ENCODE measurements at regions not wholly inside any gene's neighbourhood (a gene's known extent, or its start where the extent isn't known, plus 50 kb on each side); places are given as distances from the start of the nearest gene placed in this dataset.
"Not testable (repeated sequence)": the region's sequence is repeated elsewhere in the genome, so short reads cannot be mapped to it uniquely, and the experiment has no call there.

DNA sequence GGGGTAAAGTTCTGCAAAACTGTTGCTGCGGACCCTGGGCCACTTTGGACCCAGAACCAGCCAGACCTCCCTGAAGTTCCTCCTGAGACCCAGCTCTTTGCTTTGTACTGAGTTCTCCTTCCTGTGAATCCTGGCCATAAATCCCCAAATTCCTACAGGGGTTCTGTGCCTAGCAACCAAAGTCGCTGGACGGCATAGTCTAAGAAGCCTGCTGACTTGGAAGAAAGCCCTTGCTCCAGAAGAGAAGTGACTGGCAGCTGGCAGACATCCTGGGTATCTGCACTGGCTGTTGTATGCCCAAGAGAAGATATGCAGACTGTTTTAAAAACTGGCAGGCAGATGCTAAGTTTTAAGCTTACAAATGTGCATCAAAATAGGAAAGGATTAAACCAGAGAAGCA lies 99.9 kb upstream of the SLC24A4 start:
- Histone ChIP-seq H3K9me3 (replicated peaks) (no peaks in the 10 kb centered on the region), H3K27ac (replicated peaks) (no peak overlapping the region), H3K4me1 (peaks cover 3% of the 10 kb centered on the region), H3K36me3 (no peaks in the 10 kb centered on the region), H3K4me3 (no peak overlapping the region), H3K27me3 (ENCODE audit: low read depth) (no peaks in the 10 kb centered on the region)
- peak; percentile 36 for DNase-seq
- intact Hi-C loops (cut with micrococcal nuclease): no loop called here
- TF ChIP-seq, protein P1, sequence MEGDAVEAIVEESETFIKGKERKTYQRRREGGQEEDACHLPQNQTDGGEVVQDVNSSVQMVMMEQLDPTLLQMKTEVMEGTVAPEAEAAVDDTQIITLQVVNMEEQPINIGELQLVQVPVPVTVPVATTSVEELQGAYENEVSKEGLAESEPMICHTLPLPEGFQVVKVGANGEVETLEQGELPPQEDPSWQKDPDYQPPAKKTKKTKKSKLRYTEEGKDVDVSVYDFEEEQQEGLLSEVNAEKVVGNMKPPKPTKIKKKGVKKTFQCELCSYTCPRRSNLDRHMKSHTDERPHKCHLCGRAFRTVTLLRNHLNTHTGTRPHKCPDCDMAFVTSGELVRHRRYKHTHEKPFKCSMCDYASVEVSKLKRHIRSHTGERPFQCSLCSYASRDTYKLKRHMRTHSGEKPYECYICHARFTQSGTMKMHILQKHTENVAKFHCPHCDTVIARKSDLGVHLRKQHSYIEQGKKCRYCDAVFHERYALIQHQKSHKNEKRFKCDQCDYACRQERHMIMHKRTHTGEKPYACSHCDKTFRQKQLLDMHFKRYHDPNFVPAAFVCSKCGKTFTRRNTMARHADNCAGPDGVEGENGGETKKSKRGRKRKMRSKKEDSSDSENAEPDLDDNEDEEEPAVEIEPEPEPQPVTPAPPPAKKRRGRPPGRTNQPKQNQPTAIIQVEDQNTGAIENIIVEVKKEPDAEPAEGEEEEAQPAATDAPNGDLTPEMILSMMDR (IDR thresholded peaks at IDR 0.05; ENCODE audit: borderline replicate concordance): no peak

DNA sequence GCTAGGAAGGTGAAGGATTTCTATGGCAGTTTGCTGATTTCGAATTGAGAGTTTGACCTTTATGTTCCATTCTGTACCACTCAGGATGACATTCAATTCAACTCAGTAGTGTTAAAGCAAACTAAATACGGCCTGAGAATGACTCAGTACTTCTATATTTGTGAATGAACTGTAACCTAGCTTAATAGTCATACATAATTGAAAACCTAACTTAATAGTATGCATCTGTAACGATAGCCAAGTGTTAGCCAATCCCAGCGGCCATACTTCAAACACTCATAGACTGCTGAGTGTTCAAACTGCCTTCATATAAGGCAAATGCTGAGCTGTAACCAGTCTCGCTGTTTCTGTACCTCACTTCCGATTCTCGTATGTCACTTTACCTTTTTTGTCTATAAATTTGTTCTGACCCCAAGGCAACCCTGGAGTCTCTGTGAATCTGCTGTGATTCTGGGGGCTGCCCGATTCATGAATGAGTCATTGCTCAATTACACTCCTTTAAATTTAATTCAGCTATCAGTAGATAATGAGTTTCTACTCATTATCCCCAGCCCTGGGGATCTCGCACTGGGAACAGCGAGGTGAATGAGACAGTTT lies 98.5 kb upstream of the SLC24A4 start:
- TF ChIP-seq, protein P1 (IDR thresholded peaks at IDR 0.05; ENCODE audit: borderline replicate concordance): no peak
- peaks cover 3% of the 10 kb centered on the region for H3K4me1 ChIP-seq
- no peaks in the 10 kb centered on the region for H3K27me3 ChIP-seq (ENCODE audit: low read depth)
- H3K9me3 ChIP-seq (replicated peaks): peaks cover 3% of the 10 kb centered on the region
- intact Hi-C loops (cut with micrococcal nuclease): no loop called here
- DNase-seq: no peak
- no peak overlapping the region for H3K27ac ChIP-seq (replicated peaks)
- no peaks in the 10 kb centered on the region for H3K36me3 ChIP-seq
- no peak overlapping the region for H3K4me3 ChIP-seq

GRCh38 chr14:92225731-92226130 lies 97.2 kb upstream of the SLC24A4 start:
- Histone ChIP-seq H3K9me3 (replicated peaks) (peaks cover 3% of the 10 kb centered on the region), H3K4me1 (peaks cover 3% of the 10 kb centered on the region), H3K27me3 (ENCODE audit: low read depth) (no peaks in the 10 kb centered on the region), H3K27ac (replicated peaks) (no peak overlapping the region), H3K36me3 (no peaks in the 10 kb centered on the region), H3K4me3 (no peak overlapping the region)
- no peak for DNase-seq
- TF ChIP-seq, protein P1 (IDR thresholded peaks at IDR 0.05; ENCODE audit: borderline replicate concordance): no peak
- intact Hi-C loops (cut with micrococcal nuclease): no loop called here

- DNase-seq; H3K27ac ChIP-seq (replicated peaks); H3K4me1 ChIP-seq; H3K27me3 ChIP-seq (ENCODE audit: low read depth); intact Hi-C loops (cut with micrococcal nuclease); H3K4me3 ChIP-seq; H3K9me3 ChIP-seq (replicated peaks); H3K36me3 ChIP-seq: not testable (repeated sequence)
Observed at GRCh38 chr14:92226166-92226565, 96.8 kb upstream of the SLC24A4 start.

DNA sequence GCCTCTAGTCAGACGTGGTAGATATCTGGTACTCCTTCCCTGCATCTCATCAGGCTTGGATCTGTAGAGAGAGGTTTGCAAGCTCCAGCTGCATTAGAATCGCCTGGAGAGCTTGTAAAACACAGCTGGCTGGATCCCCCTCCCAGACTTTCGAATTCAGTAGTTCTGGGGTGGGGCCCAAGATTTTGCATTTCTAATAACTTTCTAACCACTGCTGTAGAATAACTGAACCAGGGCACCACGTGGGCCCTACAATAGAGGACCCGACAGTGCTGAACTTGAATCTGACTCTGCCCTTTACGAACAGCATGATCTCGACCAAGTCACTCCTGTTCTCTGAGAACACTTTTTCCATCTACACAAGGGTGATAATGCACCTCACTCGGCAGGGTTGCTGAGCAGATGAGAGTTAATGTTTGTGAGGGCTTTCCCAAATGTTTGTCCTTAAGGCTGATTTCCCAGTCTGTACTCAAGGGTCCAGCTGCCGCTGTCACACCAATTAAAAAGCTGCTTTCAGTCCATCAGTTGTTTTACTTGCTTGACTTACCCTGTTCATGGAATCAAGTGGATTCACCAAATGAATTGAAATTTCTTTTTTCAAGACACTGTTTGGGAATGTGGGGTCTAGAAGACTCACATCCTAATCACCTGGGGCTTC lies 86.6 kb upstream of the SLC24A4 start:
- TF ChIP-seq, protein P1 (IDR thresholded peaks at IDR 0.05; ENCODE audit: borderline replicate concordance): no peak
- no peak for DNase-seq
- H3K9me3 ChIP-seq (replicated peaks): peaks cover 20% of the 10 kb centered on the region
- intact Hi-C loops (cut with micrococcal nuclease): no loop called here
- no peaks in the 10 kb centered on the region for H3K36me3 ChIP-seq
- H3K4me3 ChIP-seq: no peak overlapping the region
- H3K4me1 ChIP-seq: no peaks in the 10 kb centered on the region
- H3K27me3 ChIP-seq (ENCODE audit: low read depth): peaks cover 33% of the 10 kb centered on the region
- H3K27ac ChIP-seq (replicated peaks): no peak overlapping the region

DNA sequence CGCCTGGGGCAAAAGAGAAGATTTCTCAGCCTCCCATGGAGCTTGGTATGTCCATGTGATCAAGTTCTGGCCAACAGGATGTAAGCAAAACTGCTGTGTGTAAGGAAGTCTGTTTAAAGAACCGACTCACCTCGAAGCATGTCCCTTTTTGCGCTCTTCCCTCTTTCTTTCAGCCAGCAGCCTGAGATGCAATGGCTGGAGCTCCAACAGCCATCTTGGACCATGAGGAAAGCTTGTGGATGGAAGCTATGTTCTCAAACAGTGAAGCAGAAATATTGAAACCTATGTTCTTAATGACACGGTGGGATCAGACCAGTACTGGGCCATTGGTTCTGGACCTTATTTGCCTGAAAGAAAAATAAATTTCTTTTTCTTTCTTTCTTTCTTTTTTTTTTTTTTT lies 82.3 kb upstream of the SLC24A4 start:
- H3K36me3 ChIP-seq: no peaks in the 10 kb centered on the region
- H3K4me3 ChIP-seq: no peak overlapping the region
- peaks cover 40% of the 10 kb centered on the region for H3K9me3 ChIP-seq (replicated peaks)
- intact Hi-C loops (cut with micrococcal nuclease): no loop called here
- H3K27ac ChIP-seq (replicated peaks): no peak overlapping the region
- H3K27me3 ChIP-seq (ENCODE audit: low read depth): peaks cover 15% of the 10 kb centered on the region
- TF ChIP-seq, protein P1 (IDR thresholded peaks at IDR 0.05; ENCODE audit: borderline replicate concordance): no peak
- no peak for DNase-seq
- H3K4me1 ChIP-seq: no peaks in the 10 kb centered on the region

Measured in left ventricle myocardium inferior (tissue), 1 donor.